ENCODE measurements at regions not wholly inside any gene's neighbourhood (a gene's known extent, or its start where the extent isn't known, plus 50 kb on each side); places are given as distances from the start of the nearest gene placed in this dataset.
A peak's percentile ranks its signal among the peaks of the same experiment; 100 is the strongest.
"Not testable (repeated sequence)": the region's sequence is repeated elsewhere in the genome, so short reads cannot be mapped to it uniquely, and the experiment has no call there.

DNA sequence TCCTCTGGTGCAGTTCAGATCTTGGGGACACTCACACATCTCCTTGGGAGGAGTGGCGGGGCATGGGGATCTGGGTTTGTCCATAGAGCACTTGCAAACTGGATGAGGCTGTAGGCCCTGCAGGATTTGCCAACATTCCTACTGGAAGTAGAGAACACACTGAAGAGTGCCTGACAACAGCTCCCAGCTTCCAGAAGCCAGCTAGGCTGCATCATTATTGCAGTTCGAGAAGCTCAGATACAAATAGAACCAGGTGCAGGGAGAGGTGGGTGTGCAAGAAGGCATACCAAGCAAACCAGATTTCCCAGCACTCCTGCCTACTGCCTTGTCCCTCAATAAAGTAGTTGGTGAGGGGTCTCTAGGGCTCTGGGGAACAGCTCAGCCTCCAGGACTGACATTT lies 52.5 kb downstream of the RHOB start:
- DNase-seq (ENCODE audit: low read depth) = no peak

GRCh38 chr2:20501974-20502373 lies 55.1 kb downstream of the RHOB start:
- DNase-seq (ENCODE audit: low read depth) = peak; percentile 92

DNA sequence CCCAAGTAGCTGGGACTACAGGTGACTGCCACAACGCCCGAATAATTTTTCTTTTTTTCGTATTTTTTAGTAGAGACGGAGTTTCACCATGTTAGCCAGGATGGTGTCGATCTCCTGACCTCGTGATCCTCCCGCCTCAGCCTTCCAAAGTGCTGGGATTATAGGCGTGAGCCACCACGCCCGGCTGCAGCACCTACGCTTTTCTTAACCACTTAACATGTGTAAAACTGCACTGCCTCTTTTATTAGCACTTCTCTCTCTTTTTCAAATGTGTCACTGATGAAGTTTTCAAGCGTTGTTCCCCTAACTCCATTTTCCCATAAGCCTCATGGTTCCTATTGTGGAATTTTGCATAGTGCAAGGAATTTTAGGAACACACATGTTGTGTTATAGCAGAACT lies 55.6 kb downstream of the RHOB start:
- DNase-seq (ENCODE audit: low read depth) = not testable (repeated sequence)

- no peak for DNase-seq (ENCODE audit: low read depth)
Measured at GRCh38 chr2:20504174-20504573, 57.3 kb downstream of the RHOB start.

DNA sequence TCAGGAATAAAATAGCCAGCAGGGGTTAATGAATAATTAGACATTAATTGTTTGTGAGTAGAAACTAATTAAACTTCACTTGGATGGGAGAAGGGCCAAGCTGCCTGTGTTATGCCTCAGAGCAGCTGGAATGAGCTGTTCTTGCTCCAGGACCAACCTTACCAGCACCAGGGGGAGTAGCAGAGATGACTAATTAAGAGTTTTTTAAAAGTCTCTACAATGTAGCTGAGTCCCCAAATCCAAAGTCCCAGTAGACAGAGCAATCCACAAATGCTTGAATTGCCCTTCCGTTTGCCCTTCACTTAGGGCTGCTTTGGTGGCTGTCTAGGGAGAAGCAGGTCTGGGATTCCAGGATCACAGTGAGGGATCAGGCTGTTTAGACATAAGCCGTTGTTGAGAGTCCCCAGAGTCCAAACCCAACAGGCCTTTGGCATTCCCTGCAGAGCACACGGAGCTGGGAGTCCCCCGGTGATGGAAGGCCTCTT lies 59.4 kb downstream of the RHOB start:
- no peak for DNase-seq (ENCODE audit: low read depth)

DNA sequence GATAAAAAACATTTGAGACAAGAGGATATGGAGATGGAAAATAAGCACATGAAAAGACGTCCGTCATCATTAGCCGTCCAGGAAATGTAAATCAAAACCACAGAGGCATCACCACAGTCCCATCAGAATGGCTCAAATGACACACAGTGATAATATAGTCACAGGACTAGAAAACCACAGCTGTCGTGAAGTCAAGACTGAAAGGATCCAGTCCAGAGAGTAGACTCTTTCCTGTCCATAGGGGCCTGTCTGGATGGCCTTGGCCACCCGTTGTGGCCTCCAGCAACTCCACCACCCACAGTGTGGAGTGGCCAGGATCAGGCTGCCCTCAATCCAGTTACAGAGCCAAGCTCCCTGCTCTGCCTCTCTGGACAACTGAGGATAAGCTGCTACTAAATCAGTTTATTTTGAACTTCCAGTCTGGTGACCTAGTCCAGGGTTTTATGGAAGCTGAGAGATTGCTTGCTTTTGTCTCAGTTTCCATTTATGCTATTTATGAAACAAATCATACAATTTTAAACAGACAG lies 60.4 kb downstream of the RHOB start:
- DNase-seq (ENCODE audit: low read depth) = no peak

- DNase-seq (ENCODE audit: low read depth) = no peak
Measured at GRCh38 chr2:20507711-20508110, 60.8 kb downstream of the RHOB start.

GRCh38 chr2:20509301-20509769 lies 62.5 kb downstream of the RHOB start:
- DNase-seq (ENCODE audit: low read depth) = no peak

- no peak for DNase-seq (ENCODE audit: low read depth)
Measured at GRCh38 chr2:20509770-20510490, 63.1 kb downstream of the RHOB start.

DNA sequence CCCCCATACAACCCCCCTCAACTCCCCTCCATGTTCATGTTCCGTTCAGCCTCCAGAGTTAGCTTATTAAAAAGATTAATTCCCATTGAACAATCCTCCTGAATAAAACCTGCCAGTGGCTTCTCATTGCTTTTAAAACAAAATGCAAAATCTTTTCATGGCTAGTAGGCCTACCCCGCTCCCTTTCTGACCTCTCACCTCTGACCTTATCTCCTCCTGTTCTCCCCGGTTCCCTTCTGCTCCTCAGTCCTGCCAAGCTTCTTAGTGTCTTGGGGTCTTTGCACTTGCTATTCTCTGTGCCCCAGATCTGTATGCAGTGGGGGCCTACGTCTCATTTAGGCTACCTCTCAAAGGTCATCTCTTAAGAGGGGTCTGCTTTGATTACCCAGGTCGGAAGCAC lies 64.3 kb downstream of the RHOB start:
- DNase-seq (ENCODE audit: low read depth) = no peak

GRCh38 chr2:20512061-20512605 lies 65.3 kb downstream of the RHOB start:
- DNase-seq (ENCODE audit: low read depth) = no peak

GRCh38 chr2:20513946-20514345 lies 67.1 kb downstream of the RHOB start:
- no peak for DNase-seq (ENCODE audit: low read depth)

- DNase-seq (ENCODE audit: low read depth) = peak; percentile 88
Measured at GRCh38 chr2:20514596-20515269, 67.9 kb downstream of the RHOB start.

GRCh38 chr2:20515290-20516220 lies 68.7 kb downstream of the RHOB start:
- no peak for DNase-seq (ENCODE audit: low read depth)

- DNase-seq (ENCODE audit: low read depth) = no peak
Measured at GRCh38 chr2:20516291-20516645, 69.4 kb downstream of the RHOB start.

DNA sequence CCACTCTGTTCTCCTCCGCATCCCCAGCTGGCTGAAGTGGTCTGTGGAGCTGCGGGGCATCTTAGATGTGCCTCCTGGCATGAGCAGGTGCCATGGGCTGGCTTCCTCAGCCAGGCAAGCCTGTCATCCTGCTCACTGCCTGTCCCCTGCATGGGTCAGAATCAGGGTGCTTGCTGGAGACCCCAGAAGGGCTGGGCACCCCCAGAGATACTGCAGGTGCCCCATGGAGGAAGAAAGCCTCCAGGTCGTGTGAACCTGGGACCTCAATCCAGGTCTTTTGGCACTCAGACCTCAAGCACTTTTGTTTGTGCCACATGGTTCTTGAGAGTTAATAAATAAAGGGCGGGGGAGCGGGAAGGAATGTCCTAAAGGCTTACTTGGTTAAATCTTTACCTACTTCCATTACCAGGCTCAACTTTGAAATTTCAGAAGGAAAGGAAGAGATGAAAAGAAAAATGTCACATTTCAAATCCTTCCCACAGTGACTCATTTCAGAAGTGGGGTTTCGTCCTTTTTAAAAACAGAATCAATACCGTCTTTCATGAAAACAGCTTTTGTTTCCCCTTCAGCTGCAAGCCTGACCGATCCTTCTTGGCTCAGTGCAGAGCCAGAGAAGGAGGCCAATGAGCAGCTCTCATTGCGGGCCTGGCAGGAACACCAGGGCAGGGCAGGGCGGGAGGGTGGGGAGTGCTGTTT lies 69.9 kb downstream of the RHOB start:
- DNase-seq (ENCODE audit: low read depth) = no peak

- DNase-seq (ENCODE audit: low read depth) = no peak
Measured at GRCh38 chr2:20519309-20519708, 72.4 kb downstream of the RHOB start.

- DNase-seq (ENCODE audit: low read depth) = no peak
Measured at GRCh38 chr2:20520128-20520527, 73.3 kb downstream of the RHOB start.

DNA sequence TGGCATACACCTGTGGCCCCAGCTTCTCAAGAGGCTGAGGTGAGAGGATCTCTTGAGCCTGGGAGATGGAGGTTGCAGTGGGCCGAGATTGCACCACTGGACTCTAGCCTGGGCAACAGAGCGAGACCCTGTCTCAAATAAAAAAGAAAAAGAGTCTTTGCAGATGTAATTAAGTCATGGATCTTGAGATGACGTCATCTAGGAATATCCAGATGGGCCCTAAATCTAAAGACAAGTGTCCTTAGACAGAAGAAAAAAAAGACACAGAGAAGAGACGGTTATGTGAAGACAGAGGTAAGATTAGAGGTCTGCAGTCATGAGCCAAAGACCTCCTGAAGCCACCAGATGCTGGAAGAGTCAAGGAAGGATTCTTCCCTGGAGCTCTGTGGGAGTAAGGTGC lies 74.3 kb downstream of the RHOB start:
- no peak for DNase-seq (ENCODE audit: low read depth)

DNA sequence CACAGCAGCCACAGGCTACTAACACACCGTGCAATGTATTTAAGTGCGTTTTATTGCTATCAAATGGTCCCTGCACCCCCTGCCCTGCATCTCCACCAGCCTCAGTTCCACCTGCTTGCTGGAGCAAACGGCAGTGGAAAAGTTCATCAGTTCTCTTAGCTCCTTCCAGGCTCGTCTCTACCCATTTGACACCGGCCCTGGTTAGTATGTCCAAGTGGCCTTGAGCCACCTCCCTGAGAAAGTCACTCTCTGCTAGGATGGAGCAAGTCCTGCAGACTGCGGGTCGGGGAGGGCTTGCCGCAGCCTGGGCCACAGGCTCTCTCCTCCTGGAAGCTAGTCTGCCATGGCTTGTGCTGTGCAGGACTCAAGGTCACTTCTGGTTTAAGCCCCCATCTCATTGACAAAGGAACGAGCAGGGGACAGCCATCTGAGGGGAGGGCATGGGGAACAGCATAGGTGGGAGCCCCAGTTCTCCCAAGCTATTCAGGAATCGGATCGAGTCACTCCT lies 74.9 kb downstream of the RHOB start:
- DNase-seq (ENCODE audit: low read depth) = no peak

All from GM04504 (cell line).